Esophagus squamous epithelium (tissue), 5 donors: ENCODE measurements at regions not wholly inside any gene's neighbourhood (a gene's known extent, or its start where the extent isn't known, plus 50 kb on each side); places are given as distances from the start of the nearest gene placed in this dataset.
A peak's percentile ranks its signal among the peaks of the same experiment; 100 is the strongest.

Experiments
- DNase-seq: peaks from one replicate; lab custom pipeline; 2025; lab: John Stamatoyannopoulos, UW
- H3K27ac ChIP-seq, 4 donors: fragments of 200-600 bp; sonication (generic); one replicate each; pipeline ENCODE4 v1.5.1; 2016 to 2019; ENCODE audit warnings: mild to moderate bottlenecking in 1 of 4
- H3K27me3 ChIP-seq, 4 donors: fragments of 200-600 bp; sonication (generic); 1 replicate in 3 of 4; 2 replicates in 1 of 4; pipeline versions ENCODE4 v1.5.1 to v1.6.0; 2017 to 2021; ENCODE audit warnings: antibody characterized with exemption in 1 of 4
- H3K36me3 ChIP-seq, 3 donors: fragments of 200-600 bp; sonication (generic); one replicate each; pipeline ENCODE4 v1.5.1; 2016 to 2019
- H3K4me1 ChIP-seq, 3 donors: fragments of 200-600 bp; sonication (generic); one replicate each; pipeline ENCODE4 v1.5.1; 2017 to 2019
- H3K4me3 ChIP-seq, 4 donors: fragments of 200-600 bp; sonication (generic); 1 replicate in 3 of 4; 2 replicates in 1 of 4; pipeline ENCODE4 v1.5.1; 2016 to 2019; ENCODE audit warnings: mild to moderate bottlenecking in 2 of 4, moderate library complexity in 1 of 4
- H3K9me3 ChIP-seq, 3 donors: fragments of 200-600 bp; sonication (generic); one replicate each; pipeline ENCODE4 v1.5.1; 2016 to 2019
- POLR2A ChIP-seq, 4 donors: fragments of 450-650 bp; IDR thresholded peaks; one replicate each; pipeline ENCODE4 v1.6.1; 2017; ENCODE audit warnings: antibody characterized with exemption in 4 of 4, mild to moderate bottlenecking in 4 of 4, moderate library complexity in 3 of 4
- WGBS, 2 donors: methylation state at CpG; one replicate each; pipeline ENCODE4 v1.1.5; 2018; 5-methylcytosine and 5-hydroxymethylcytosine counted together
- intact Hi-C: fragments of 100-400 bp; cut with DNase I; formaldehyde crosslinking; loops from one replicate; pipeline ENCODE4 v1.15.0; 2022
- TF ChIP-seq, protein P1 (sequence below), 6 experiments: fragments of 450-650 bp in 4 of 6; fragments of 200-600 bp in 2 of 6; sonication (generic) in 2 of 6; IDR thresholded peaks; one replicate each; pipeline ENCODE4 v1.5.1; 2016 to 2019; ENCODE audit warnings: antibody characterized with exemption in 6 of 6, mild to moderate bottlenecking in 4 of 6, moderate library complexity in 4 of 6
- donor health status: DM: yes; HTN: yes; CAD: no.

DNA sequence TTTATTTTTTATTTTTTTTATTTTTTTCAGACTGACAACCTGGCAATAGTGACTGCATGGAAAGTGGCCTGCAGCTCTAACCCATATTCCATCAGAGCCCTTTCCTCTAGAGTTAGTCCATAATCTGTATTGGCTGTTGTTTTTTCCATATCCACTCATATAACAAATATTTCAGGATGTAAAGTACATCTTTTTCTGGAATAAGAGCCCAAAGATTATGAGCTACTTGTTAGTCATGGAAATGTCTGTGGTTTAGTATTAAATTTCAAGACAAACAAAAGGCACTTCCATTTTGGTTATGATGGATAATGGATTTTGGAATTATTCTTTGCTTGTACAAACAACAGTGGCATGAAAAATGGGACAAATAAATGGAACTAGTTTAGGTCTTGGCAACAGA, 296.0 kb upstream of the HS3ST1 start:
- no peaks in the 10 kb centered on the region for H3K9me3 ChIP-seq
- no peak overlapping the region for H3K27ac ChIP-seq
- no peak overlapping the region for H3K4me3 ChIP-seq
- no peaks in the 10 kb centered on the region for H3K36me3 ChIP-seq
- intact Hi-C loops = loop anchor here (10.0 kb wide), 1 partner anchor 1140 kb away; no protein-coding TSS in a partner anchor
- H3K4me1 ChIP-seq = peaks cover 0 to 6% (median 0%) of the 10 kb centered on the region in 3 donors
- TF ChIP-seq, protein P1, sequence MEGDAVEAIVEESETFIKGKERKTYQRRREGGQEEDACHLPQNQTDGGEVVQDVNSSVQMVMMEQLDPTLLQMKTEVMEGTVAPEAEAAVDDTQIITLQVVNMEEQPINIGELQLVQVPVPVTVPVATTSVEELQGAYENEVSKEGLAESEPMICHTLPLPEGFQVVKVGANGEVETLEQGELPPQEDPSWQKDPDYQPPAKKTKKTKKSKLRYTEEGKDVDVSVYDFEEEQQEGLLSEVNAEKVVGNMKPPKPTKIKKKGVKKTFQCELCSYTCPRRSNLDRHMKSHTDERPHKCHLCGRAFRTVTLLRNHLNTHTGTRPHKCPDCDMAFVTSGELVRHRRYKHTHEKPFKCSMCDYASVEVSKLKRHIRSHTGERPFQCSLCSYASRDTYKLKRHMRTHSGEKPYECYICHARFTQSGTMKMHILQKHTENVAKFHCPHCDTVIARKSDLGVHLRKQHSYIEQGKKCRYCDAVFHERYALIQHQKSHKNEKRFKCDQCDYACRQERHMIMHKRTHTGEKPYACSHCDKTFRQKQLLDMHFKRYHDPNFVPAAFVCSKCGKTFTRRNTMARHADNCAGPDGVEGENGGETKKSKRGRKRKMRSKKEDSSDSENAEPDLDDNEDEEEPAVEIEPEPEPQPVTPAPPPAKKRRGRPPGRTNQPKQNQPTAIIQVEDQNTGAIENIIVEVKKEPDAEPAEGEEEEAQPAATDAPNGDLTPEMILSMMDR (IDR thresholded peaks at IDR 0.05) = no peak
- TF ChIP-seq POLR2A (IDR thresholded peaks at IDR 0.05) = no peak
- no peaks in the 10 kb centered on the region for H3K27me3 ChIP-seq
- DNase-seq = no peak

DNA sequence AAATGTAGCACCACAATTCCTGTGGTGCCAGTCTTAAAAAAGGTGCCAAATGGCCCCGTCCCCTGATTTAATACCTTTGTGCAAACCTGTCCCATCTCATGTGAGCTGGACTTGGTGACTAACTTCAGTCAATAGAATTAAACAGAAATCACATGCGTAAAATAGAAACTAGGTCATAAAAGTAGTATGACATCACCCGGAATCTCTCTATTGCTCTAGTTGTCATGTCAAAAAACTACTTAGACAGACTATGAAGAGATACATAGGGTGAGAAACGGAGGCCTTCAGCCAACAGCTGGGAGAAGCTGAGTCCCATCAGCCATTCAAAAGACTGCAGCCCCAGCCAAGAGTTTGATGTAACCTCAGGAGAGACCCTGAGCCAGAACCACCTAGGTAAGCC, 293.5 kb upstream of the HS3ST1 start:
- Histone ChIP-seq H3K4me3 (no peak overlapping the region), H3K4me1 (peaks cover 0 to 6% (median 0%) of the 10 kb centered on the region in 3 donors), H3K27me3 (no peaks in the 10 kb centered on the region), H3K36me3 (no peaks in the 10 kb centered on the region), H3K9me3 (no peaks in the 10 kb centered on the region), H3K27ac (no peak overlapping the region)
- no peak for DNase-seq
- TF ChIP-seq, protein P1 (IDR thresholded peaks at IDR 0.05) = no peak
- TF ChIP-seq POLR2A (IDR thresholded peaks at IDR 0.05) = no peak
- intact Hi-C loops = loop anchor here (10.0 kb wide), 1 partner anchor 1137 kb away; no protein-coding TSS in a partner anchor
- 66 to 86% methylated on average over 4 of the region's 4 CpGs for WGBS, 2 donors

DNA sequence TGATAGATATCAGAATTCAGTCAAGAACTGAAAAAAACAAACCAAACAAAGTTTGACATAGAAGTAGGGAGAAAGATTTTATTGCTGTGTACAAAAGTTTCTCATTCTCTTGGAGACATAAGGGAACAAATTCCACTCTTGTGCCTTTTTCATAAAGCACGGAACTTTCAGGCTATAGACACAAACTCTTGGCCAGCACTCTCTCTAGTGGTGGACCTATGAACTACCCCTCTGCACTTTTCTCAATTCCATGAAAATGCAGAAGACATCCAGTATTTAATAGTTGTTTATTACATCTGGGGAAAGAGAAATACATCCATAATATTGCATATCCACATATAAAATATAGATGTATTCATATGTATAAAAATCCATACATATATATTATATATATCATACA, 291.6 kb upstream of the HS3ST1 start:
- Histone ChIP-seq H3K27me3 (no peaks in the 10 kb centered on the region), H3K4me1 (peaks cover 0 to 6% (median 0%) of the 10 kb centered on the region in 3 donors), H3K4me3 (no peak overlapping the region), H3K27ac (peak overlapping the region in 2 of 4 donors; percentile 20 to 42), H3K9me3 (no peaks in the 10 kb centered on the region), H3K36me3 (no peaks in the 10 kb centered on the region)
- 4 to 12% methylated on average over 1 of the region's 1 CpG for WGBS, 2 donors
- no peak for DNase-seq
- intact Hi-C loops = loop anchor here (10.0 kb wide), 1 partner anchor 1135 kb away; no protein-coding TSS in a partner anchor
- TF ChIP-seq, protein P1 (IDR thresholded peaks at IDR 0.05) = peak; percentile 48 to 91 (median 68)
- no peak for TF ChIP-seq POLR2A (IDR thresholded peaks at IDR 0.05)

DNA sequence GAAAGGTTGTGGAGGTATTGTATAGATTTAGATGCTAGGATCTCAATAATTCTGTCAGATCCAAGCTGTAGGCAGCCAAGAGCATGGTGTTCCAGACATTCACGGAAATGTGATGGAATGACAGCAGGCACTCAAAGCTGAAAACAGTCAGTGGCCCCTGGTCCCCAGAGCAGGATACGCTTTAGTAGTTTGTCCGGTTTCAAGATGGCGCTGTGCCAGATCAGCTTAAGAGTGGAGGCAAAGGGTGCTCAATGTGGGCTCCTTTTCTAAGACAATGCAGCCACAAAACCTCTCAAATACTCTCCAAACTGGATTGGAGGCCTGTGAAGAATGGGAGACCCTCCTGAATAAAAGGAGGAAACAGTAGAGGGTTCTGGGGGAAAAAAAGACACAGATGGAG, 291.2 kb upstream of the HS3ST1 start:
- TF ChIP-seq POLR2A (IDR thresholded peaks at IDR 0.05) = no peak
- TF ChIP-seq, protein P1 (IDR thresholded peaks at IDR 0.05) = no peak
- Histone ChIP-seq H3K4me3 (no peak overlapping the region), H3K27me3 (no peaks in the 10 kb centered on the region), H3K9me3 (no peaks in the 10 kb centered on the region), H3K36me3 (no peaks in the 10 kb centered on the region), H3K27ac (peak overlapping the region in 2 of 4 donors; percentile 20 to 42), H3K4me1 (peaks cover 0 to 6% (median 0%) of the 10 kb centered on the region in 3 donors)
- intact Hi-C loops = loop anchor here (10.0 kb wide), 1 partner anchor 1135 kb away; no protein-coding TSS in a partner anchor
- DNase-seq = no peak
- 70 to 73% methylated on average over 2 to 4 of the region's 4 CpGs for WGBS, 2 donors

DNA sequence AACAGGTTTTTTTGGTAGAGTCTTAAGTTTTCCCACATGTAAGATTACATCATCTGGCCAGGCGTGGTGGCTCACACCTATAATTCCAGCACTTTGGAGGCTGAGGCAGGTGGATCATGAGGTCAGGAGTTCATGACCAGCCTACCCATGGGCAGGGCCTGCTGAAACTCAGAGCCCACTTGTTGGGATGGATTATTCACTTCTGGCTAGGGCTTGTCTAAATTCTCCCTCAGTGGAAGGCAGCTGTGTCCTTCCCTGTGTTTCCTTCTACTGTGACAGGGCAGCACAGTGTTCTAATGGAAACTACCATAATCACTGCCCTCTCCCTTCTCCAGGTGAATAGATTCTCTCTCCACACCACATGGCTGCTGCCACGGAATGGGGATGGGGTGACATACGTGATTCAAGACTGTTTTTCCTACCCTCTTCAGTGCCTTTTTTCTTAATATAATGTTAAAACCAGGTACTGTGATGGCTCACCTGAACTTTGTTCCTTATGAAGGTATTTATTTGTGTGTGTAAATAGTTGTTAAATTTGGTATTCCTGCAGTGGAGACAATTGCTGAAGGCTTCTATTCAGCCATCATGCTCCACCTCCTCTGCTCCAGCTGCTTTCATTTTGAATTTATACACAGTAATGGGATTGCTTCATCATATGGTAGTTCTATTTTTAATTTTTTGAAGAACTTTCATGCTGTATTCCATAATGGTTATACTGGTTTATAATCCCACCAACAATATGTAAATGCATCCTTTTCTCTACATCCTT, 287.2 kb upstream of the HS3ST1 start:
- Histone ChIP-seq H3K9me3 (no peaks in the 10 kb centered on the region), H3K36me3 (no peaks in the 10 kb centered on the region), H3K4me1 (peaks cover 0 to 6% (median 0%) of the 10 kb centered on the region in 3 donors), H3K27ac (no peak overlapping the region), H3K27me3 (no peaks in the 10 kb centered on the region), H3K4me3 (no peak overlapping the region)
- WGBS, 2 donors = 78 to 87% methylated on average over 3 of the region's 3 CpGs
- intact Hi-C loops = no loop called here
- no peak for DNase-seq
- no peak for TF ChIP-seq POLR2A (IDR thresholded peaks at IDR 0.05)
- TF ChIP-seq, protein P1 (IDR thresholded peaks at IDR 0.05) = no peak
